HG03097 (cell line): ENCODE measurements at regions not wholly inside any gene's neighbourhood (a gene's known extent, or its start where the extent isn't known, plus 50 kb on each side); places are given as distances from the start of the nearest gene placed in this dataset.

Experiments used
- ATAC-seq: cut with Tn5 transposase; IDR thresholded peaks from one replicate; pipeline ENCODE4 v1.9.1; 2021; ENCODE audit not compliant: unreplicated experiment, low FRiP score

DNA sequence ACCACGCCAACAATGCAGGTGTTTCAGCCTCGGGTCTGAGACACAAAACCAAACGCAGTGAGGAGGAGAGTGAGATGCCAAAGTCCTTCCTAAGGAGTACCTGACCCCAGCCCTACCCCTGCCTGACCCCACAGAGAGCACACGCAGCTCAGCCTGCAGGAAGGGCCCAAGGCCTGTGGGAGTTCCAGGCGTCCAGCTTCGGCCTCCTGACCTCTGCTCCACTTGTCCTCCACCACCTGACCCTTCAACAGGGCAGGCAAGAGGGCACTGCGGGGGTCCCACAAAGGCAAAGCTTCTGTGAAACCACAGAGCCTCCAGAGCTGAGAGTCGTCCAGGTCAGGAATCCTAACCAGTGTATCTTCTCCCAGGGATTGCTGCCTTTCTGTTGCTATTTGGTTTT is 122.0 kb upstream of the PPP2R2D start:
- no peak for ATAC-seq

DNA sequence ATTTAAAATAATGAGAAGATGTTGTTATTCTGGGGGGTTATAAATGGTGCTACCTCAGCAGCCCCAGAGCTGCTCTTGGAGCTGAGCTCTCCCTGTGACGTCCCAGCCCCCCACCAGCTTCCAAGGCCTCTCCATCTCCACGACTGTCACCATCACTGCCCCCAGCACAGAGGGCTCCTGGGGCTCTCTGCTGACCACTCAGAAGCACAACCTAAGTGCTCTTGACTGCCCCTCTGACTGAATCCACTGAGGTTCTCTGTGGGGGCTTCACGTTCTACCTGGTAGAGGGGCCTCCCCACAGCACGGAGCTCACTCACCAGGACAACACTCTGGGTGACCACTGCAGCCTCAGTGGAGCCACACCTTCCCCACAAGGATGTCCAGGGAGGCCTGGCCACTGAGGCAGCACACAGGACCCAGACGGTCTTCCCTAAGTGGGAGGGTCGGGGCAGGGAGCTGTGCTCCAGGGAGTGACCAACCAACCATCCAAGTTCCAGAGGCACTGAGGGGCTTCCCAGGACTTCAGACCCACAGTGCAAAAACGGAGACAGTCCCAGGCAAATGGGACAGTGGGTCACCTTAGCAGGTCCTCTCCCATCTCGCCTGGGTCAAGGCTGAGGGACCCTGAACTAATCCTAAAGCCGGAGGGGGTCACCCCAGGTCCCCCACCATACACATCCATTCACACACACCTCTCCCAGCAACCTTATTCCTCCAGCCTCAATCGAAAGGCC is 121.0 kb upstream of the PPP2R2D start:
- ATAC-seq: no peak

DNA sequence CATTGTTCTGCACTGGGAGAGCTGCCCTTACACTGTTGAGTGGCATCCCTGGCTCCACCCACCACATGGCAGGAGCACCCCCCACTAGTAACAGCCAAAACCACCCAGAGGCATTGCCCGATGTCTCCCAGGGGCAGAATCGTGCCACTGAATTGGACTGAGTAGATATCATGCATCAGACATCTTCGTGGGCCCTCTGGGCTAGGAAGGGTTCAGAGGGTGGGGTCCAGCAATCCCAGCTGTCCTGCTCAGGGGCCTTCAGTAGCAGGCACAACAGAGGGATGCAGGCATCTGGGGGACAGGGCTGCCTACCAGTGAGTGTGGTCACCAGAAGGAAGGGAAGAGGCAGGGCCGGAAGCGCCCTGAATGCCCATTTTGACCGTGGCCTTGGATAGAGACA is 119.7 kb upstream of the PPP2R2D start:
- ATAC-seq: no peak

DNA sequence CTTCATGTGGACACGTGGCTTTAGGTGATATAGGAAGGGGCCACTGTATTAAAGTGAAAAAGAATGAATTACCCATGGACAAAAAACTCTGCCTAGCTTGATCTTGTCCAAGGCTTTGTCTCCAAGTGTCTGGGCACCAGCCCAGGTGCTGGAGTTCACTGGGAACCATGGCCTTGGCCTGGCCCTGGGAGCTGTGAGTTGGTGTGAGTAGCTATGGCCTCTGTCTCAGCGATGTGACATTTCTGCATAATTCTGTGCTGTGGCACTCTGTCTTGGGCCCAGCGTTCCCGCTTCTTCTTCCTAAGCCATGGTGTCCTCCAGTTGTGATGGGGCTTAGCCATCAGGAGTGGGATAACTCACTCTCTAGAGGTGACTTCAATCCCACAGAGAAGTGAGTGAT is 119.0 kb upstream of the PPP2R2D start:
- ATAC-seq: no peak

DNA sequence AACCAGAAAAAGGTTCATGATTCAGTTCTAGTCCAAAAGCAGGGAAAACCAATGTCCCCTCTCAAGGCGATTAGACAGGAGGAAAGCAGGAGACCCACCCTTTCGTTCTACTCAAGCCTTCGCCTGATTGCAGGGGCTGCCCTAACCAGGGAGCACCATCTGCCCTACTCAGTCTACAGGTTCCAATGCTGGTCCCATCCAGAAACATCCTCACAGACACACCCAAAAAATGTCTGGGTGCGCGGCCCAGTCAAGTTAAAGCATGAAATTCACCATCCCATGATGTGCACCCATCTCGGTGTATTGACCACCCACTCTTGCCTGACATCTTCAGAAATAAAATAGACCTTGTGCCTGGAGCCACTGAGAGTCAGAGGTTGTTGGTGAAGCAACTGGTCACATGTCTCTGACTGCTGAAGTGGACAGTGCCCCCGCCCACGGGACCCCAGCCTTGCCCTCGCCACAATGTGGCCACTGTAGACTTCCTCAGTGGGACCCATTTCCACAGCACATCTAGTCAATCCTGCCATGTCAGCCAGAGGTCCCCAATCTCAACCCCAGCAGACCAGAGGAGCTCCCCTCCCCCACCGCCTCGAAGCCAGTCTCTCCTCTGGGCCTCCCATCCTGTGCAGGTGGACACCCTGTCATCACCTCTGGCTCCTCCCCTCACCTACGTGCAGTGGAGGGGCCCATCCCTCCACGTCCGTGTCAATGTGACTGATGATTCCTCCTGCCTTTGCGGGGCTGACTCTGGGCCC is 116.3 kb upstream of the PPP2R2D start:
- no peak for ATAC-seq

DNA sequence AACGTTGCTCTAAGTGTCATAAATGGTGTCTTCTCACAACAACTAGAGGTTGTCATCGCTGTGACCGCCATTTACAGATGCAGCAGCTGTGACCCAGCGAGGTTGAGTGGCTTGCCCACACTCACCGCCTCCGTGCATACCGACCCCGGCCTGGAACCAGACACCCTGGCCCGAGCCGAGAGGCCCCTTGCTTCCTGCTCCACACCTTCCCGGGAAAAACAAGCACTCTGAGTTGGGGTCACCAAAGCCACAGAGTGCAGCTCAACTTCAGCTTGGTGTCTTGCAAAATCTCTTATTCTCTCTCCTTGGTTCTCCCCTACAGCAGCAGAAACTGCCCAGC is 115.7 kb upstream of the PPP2R2D start:
- ATAC-seq: no peak

DNA sequence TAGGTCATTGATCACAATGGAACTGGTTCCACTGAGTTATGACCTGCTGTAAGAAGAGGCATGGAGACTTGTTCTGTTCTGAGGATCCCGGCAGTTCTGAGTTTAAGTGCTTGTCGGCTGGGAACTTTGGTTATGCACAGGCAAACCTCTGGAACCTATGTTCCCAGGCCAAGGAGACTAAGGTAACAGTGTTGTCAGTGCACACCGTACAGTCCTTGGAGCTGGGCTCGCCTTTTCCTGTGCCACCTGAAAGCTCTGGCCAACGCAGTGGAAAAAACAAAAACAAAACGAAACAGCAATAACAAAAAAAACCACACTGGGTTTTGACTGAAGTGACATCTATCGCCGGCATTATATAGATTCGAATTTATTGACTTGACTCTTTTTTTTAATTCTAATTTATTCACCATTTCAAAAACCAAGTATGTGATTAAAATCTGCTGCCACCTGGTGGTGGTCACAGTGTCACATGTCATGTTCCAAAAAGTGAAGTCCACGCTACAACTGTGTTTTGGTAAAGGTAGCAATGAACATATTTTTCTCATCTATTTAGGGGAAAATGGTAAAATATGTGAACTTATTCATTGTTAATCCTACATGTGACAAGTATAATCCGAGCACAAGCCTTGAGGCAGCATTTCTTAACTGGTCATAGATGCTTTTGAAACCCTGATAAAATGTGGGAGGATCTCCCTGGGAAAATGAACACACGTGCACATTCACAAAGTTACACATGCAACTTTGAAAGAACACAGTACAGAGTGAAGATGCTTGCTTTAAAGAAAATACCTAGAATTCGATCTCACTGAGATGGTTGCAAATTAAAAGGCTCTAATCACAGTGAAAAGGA is 113.8 kb upstream of the PPP2R2D start:
- ATAC-seq: no peak

DNA sequence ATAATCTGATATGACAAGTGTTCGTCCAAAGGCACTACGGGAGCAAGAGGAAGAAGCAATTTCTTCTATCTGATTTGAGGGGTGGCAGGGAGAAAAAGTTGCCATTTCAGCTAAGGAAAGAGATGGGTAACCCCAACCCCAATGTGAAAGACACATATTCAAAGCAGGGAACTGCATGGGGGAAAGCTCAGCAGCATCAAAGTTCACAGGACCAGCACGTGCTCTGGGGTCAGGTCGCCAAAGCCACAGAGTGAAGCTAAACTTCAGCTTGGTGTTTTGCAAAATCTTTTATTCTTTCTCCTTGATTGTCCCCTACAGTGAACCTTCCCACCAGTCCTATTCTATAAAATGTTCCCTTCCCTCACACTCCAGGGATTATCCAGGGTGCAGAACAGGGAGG is 112.8 kb upstream of the PPP2R2D start:
- ATAC-seq: no peak

DNA sequence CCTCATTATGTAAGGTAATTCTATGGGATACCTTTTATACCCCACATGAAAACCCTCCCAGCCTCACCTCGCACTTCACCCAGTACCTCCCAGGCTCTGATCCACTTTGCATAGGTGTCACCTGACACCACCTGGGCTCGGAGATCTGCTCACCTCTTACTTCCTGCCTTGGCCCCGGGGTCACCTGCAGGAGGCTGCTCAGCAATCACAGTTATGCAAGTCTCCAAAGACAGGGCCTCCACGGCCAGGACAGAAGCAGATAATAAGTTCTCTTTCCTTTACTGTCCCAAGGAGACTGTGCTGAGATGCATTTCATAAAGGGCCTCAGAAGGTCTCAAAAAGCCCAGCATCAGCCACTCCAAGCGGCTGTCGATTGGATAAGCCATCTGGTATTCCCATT is 112.4 kb upstream of the PPP2R2D start:
- no peak for ATAC-seq

DNA sequence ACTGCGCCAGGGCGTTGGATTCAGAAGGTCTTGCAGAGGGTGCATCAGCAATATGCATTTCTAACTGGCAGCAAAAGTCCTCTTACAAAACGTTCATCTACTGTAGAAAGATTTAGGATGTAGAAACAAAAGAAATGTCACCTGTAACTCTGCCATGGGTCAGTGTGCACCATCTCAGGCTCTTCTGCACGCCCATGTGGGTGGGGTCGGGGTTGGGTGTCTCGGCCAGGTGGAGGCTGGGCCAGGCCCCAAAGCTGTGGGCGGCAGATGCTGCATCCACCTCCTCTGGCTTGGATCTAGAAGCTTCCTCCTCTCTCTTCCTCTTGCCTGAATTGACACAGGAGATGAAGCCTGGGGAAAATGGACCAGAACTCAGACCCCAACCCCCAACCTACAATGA is 111.3 kb upstream of the PPP2R2D start:
- no peak for ATAC-seq

DNA sequence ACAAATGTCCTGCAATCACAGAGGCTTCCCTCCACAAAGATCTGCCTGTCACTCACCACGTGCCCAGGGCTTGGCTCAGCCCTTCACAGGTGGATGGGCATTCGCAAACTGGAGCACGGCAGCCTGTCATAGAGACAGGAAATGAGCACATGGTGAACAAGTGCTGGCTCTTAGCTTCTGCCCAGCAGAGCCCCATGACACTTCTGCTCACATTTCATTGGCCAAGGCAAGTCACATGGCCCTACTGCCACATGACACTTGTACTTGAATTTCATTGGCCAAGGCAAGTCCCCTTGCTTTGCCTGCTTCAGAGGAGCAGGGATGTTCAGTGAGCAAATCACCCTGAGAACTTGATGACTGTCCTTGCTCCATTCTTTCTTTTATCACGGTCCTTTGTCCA is 110.8 kb upstream of the PPP2R2D start:
- no peak for ATAC-seq

DNA sequence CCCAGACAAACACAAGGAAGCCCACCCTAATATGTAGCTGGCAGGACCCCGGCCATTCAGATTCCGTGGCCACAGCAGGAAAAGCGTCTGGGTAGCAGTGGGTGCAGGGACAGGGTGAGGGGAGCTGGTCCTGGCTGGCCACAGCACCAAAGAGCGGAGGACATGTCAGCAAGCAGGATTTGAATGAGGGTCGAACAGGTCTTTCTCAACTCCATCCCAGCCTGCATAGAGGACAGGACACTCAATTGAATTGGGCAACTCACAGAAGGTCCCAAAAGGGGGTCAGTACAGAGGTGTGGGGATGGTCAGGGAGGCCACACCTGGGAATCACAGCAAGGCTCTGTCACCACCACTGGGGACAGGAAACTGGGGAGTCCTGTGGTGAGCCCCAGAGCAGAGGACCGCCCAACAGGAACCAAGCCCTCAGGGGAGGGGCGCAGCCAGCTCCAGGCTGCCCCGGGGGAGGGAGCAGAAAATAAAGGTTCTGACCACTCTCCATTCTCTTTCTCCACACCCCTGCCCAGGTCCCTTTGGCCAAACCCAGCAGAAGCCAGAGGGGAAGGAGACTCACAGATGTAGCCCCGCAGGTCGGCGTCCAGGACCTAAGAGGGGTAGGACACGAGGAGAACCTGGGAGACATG is 108.7 kb upstream of the PPP2R2D start:
- ATAC-seq: no peak

DNA sequence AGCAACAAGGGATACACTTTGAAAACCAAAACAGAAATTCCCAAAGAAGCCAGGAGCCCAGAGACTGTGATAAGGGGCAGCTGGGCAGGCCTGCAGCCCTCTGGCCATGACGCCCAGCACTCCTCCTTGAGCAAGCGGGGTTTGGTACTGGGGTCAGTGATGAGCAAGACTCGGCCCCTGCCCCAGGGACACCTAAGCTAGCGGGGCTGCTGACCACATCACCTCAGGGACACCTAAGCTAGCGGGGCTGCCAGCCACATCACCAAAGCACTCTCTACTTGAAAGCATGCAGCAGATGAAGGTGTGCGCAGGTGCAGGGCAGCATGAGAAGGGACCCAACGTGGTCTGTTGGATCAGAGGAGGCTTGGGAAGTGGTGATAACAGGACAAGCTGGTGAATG is 108.0 kb upstream of the PPP2R2D start:
- ATAC-seq: no peak

DNA sequence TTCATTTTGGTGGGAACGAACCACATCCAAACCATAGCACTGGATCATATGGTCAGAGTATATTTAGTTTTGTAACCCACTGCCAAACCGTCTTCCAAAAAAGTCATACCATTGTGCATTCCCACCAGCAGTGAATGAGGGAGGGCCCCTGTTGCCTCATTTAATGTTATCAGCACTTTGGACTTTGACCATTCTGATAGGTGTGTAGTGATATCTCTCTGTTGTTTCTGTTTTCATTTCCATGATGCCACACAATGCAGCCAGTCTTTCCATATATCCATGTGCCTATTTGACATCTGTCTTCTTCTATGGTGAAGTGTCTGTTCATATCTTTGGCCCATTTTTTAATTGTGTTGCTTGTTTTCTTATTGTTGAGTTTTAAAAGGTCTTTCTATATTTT is 105.0 kb upstream of the PPP2R2D start:
- no peak for ATAC-seq

DNA sequence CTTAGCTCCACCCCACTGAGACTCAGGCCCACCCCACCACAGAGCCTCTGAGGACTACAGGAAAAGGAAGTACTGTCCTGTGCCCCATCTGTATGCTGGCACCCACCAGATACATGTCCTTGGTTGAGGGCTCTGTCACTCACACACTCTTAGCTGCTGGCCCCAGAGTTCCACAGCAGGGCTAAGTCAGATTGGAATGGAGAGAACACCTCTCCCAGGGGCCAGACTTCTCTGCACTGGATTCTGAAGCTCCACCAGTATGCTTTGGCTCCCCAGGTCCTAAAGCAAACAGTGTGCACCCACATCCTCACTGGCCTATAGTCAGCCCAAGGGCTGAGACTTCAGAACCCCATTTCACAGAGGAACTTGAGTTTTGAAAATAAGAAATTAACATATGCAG is 103.2 kb upstream of the PPP2R2D start:
- ATAC-seq: no peak

DNA sequence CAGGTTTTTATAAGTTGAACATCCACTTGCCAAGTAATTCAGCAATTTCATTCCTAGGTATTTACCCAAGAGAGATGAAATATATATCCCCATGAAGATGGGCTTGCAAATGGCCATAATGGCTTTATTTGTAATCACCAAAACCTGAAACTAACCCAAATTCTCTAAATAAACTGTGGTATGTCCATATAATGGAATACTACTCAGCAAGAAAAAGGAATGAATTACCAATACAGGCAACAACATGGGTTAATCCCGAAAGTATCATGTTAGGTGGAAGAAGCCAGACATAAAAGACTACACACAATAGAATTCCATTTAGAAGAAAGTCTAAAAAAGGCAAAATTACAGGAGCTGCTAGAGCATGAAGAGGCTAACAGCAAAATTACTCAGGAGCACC is 101.4 kb upstream of the PPP2R2D start:
- ATAC-seq: no peak

DNA sequence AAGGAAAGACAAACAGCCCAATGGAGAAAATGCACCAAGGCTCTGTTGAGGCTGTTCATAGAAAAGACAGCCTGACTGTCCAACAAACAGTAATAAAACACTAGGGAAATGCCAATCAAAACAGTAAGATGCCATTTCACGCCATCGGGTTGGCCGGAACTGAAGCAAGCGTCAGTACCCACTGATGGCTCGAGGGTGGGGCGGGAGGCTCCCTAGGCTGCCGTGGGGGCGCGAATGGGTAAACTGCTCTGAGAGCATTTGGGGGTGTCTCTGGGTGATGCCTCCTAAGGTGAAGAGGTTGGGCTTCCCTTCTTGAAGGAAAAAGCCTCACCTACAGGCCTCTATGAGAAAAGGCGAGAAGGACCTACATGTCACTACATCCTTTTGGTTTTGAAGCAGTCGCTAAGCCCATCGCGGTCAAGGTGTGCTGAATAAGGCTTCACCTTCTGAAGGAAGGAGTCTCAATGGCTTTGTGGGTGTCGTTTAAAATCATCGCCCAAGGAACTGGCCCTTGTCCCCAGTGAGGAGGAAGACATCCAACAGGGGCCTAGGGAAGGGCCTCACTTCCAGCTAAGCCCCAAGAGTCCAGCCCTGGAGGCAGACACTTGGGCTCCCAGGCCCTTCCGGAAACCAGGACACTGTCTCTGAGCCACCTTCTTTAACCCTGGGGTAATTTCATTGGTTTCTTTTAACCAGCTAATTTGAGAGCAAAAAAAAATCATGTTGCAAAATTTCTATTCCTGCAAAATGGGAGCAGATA is 98.5 kb upstream of the PPP2R2D start:
- ATAC-seq: no peak

DNA sequence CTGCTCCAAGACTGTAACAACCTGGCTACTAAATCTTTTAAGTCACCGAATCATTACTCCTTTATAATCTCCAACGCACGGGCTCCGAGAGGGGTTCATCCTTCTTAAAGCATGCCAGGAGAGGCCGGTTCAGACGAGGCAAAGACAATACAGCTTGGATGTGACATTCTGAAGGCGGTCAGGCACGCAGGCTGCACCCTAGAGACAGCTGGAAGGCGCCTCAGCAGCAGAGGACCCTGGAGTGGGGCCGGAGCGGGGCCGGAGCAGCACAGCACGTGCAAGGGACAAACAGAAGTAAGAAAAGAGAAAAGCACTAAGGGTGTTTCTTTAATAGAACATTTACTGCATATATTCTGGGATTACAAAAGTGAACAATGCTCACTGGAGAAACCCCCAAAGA is 97.8 kb upstream of the PPP2R2D start:
- no peak for ATAC-seq

DNA sequence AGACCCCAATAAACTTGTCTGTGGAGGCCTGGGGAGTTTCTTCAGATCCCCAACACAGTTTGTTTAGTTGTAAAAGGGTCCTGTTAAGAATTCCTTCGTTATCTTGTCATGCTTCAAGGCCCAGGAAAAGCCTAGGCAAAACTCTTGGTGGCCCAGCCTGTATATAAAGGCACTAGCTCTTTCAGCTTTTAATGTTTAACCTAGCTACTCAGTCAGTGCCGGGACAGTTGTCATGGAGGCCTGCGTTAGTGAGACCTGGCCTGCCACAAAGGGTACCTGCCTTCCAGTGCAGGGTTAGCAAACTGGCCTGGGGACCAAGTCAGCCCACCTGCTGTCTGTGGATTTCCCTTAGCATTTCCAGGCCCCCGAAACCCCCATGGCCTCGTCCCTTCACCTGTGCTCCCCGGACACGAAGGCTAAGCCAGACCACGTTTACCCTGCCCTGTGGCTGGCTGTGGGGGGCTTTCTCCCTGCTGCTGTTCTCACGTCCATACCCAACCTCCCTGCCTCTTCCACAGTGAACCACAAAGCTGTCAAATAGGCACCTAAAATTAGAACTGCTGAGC is 96.9 kb upstream of the PPP2R2D start:
- no peak for ATAC-seq
